Panc1 (cell line): ENCODE measurements at regions not wholly inside any gene's neighbourhood (a gene's known extent, or its start where the extent isn't known, plus 50 kb on each side); places are given as distances from the start of the nearest gene placed in this dataset.

ENCODE experiments used
- ATAC-seq: fragments of 200-7000 bp; cut with Tn5 transposase; 2 replicates; pipeline ENCODE4 v1.9.1; 2020; ENCODE audit warnings: mild to moderate bottlenecking, moderate library complexity
- BruUV-seq: library from RNA; stranded (reverse); fragments of 400-500 nt; replicated peaks from 2 replicates; lab custom pipeline; 2021; lab: Mats Ljungman, UMichigan
- CTCF ChIA-PET: fragments of 300-600 bp; sonication (Branson Sonifier 250); formaldehyde crosslinking; loops from one replicate; lab custom pipeline; 2022; ENCODE audit warnings: antibody characterized with exemption; lab: Charles Lee
- POLR2A ChIA-PET: fragments of 300-600 bp; sonication (Branson Sonifier 250); formaldehyde crosslinking; loops from one replicate; lab custom pipeline; 2022; ENCODE audit warnings: antibody characterized with exemption; lab: Charles Lee
- DNase-seq: peaks from one replicate; pipeline ENCODE4 v3.0.0-alpha.2; 2010; ENCODE audit warnings: low read depth, low spot score
- H3K27ac ChIP-seq: 2 replicates; pipeline ENCODE4 v1.5.1; 2011; ENCODE audit warnings: mild to moderate bottlenecking, low read length, inconsistent platforms
- H3K27me3 ChIP-seq: fragments of 200-500 bp; sonication (Bioruptor generic); 2 replicates; pipeline ENCODE4 v1.6.0; 2014; ENCODE audit warnings: low read length, inconsistent platforms; ENCODE audit not compliant: control insufficient read depth, insufficient read depth
- H3K36me3 ChIP-seq: fragments of 200-500 bp; sonication (Bioruptor generic); 2 replicates; pipeline ENCODE4 v1.5.1; 2014; ENCODE audit warnings: inconsistent platforms, mild to moderate bottlenecking, low read length, moderate library complexity; ENCODE audit not compliant: control insufficient read depth, insufficient read depth
- H3K4me1 ChIP-seq: 2 replicates; pipeline ENCODE4 v1.5.1; 2011; ENCODE audit warnings: inconsistent platforms, mild to moderate bottlenecking, low read length, moderate library complexity; ENCODE audit not compliant: control insufficient read depth, insufficient read depth
- H3K4me3 ChIP-seq, 2 experiments: 2 replicates each; pipeline ENCODE4 v1.5.1; 2011 to 2012; ENCODE audit warnings: low read depth in 2 of 2, low read length in 2 of 2, mild to moderate bottlenecking in 2 of 2, inconsistent platforms in 1 of 2, moderate library complexity in 1 of 2
- H3K9me3 ChIP-seq: fragments of 200-500 bp; sonication (Bioruptor generic); 2 replicates; pipeline ENCODE4 v1.5.1; 2014; ENCODE audit warnings: low read depth, mild to moderate bottlenecking, inconsistent platforms, low read length, moderate library complexity; ENCODE audit not compliant: control insufficient read depth, insufficient read depth
- POLR2AphosphoS5 ChIP-seq: IDR thresholded peaks from 2 replicates; pipeline ENCODE4 v1.6.1; 2012; ENCODE audit warnings: mild to moderate bottlenecking, low read depth, low read length, moderate library complexity
- REST ChIP-seq, 2 experiments: IDR thresholded peaks; 2 replicates each; pipeline ENCODE4 v1.6.1; 2011 to 2012; ENCODE audit warnings: low read depth in 2 of 2, control low read depth in 1 of 2, low read length in 1 of 2, mild to moderate bottlenecking in 1 of 2, moderate library complexity in 1 of 2; ENCODE audit not compliant: insufficient read depth in 1 of 2
- SIN3A ChIP-seq: IDR thresholded peaks from 2 replicates; pipeline ENCODE4 v1.6.1; 2012; ENCODE audit warnings: low read depth, mild to moderate bottlenecking, low read length, moderate library complexity, borderline replicate concordance; ENCODE audit not compliant: insufficient read depth
- TCF7L2 ChIP-seq: IDR thresholded peaks from 2 replicates; pipeline ENCODE4 v1.6.1; 2011; ENCODE audit warnings: mild to moderate bottlenecking, low read depth, low read length, inconsistent platforms
- in situ Hi-C: cut with HindIII; loops from 2 replicates; pipeline ENCODE4 v1.10.0; 2016; ENCODE audit warnings: low sequenced_read_pairs, low pct_unique_long_range_greater_than_20kb
- intact Hi-C: fragments of 100-400 bp; cut with micrococcal nuclease; formaldehyde crosslinking; loops from one replicate; pipeline ENCODE4 v1.10.0; 2022; ENCODE audit not compliant: unreplicated experiment
- TF ChIP-seq, protein P1 (sequence below): fragments of 450-650 bp; IDR thresholded peaks from 2 replicates; pipeline ENCODE4 v1.5.1; 2017; ENCODE audit warnings: mild to moderate bottlenecking

GRCh38 chr14:97655169-97655948 is 858.2 kb downstream of the VRK1 start:
- DNase-seq, result no peak
- no peak overlapping the region for H3K4me3 ChIP-seq

DNA sequence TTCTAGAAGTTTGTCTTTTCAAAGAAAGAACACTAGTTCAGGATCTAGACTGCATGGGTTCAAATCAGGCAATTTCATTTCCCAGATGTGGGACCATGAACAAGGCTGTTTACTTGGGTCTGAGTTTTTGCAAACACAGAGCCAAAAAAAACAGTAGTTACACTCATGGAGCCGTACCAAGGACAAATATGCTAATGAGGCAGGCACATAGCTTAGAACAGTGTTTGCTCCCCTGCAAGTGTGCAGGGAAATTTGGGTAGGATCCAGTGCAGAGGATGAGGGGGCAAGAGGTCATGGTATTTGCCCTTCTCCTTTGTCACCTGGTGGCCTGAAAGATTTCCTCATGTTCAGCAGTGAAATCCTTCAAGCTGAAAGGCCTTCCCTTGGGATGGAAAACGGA is 860.4 kb downstream of the VRK1 start:
- no peak for DNase-seq
- TF ChIP-seq REST (IDR thresholded peaks at IDR 0.05; ENCODE audit: insufficient read depth in 1 of 2, low read depth in 2 of 2, low read length in 1 of 2), result no peak
- no peak for TF ChIP-seq POLR2AphosphoS5
- no peak for TF ChIP-seq TCF7L2
- TF ChIP-seq SIN3A, result no peak
- TF ChIP-seq, protein P1, sequence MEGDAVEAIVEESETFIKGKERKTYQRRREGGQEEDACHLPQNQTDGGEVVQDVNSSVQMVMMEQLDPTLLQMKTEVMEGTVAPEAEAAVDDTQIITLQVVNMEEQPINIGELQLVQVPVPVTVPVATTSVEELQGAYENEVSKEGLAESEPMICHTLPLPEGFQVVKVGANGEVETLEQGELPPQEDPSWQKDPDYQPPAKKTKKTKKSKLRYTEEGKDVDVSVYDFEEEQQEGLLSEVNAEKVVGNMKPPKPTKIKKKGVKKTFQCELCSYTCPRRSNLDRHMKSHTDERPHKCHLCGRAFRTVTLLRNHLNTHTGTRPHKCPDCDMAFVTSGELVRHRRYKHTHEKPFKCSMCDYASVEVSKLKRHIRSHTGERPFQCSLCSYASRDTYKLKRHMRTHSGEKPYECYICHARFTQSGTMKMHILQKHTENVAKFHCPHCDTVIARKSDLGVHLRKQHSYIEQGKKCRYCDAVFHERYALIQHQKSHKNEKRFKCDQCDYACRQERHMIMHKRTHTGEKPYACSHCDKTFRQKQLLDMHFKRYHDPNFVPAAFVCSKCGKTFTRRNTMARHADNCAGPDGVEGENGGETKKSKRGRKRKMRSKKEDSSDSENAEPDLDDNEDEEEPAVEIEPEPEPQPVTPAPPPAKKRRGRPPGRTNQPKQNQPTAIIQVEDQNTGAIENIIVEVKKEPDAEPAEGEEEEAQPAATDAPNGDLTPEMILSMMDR, result no peak
- no peak overlapping the region for H3K4me3 ChIP-seq
- H3K9me3 ChIP-seq, result no peaks in the 10 kb centered on the region
- ATAC-seq, result no peak
- H3K36me3 ChIP-seq, result no peaks in the 10 kb centered on the region
- in situ Hi-C loops, result no loop called here
- intact Hi-C loops, result no loop called here
- CTCF ChIA-PET, result no interaction called here
- no TSS peak for BruUV-seq
- POLR2A ChIA-PET, result no interaction called here
- H3K4me1 ChIP-seq, result no peaks in the 10 kb centered on the region
- H3K27ac ChIP-seq, result no peak overlapping the region
- no peaks in the 10 kb centered on the region for H3K27me3 ChIP-seq

More at GRCh38 chr14:97655169-97655948, 858.2 kb downstream of the VRK1 start:
- ATAC-seq, result no peak
- ChIA-PET CTCF (no interaction called here), POLR2A (no interaction called here)
- Histone ChIP-seq H3K27ac (no peak overlapping the region), H3K36me3 (no peaks in the 10 kb centered on the region), H3K4me1 (no peaks in the 10 kb centered on the region), H3K27me3 (no peaks in the 10 kb centered on the region), H3K9me3 (no peaks in the 10 kb centered on the region)
- in situ Hi-C loops, result no loop called here
- BruUV-seq, result no TSS peak
- intact Hi-C loops, result no loop called here
- TF ChIP-seq POLR2AphosphoS5, result no peak
- no peak for TF ChIP-seq SIN3A
- TF ChIP-seq, protein P1, result no peak
- no peak for TF ChIP-seq TCF7L2
- TF ChIP-seq REST (IDR thresholded peaks at IDR 0.05; ENCODE audit: insufficient read depth in 1 of 2, low read depth in 2 of 2, low read length in 1 of 2), result no peak
